ENCODE measurements at regions not wholly inside any gene's neighbourhood (a gene's known extent, or its start where the extent isn't known, plus 50 kb on each side); places are given as distances from the start of the nearest gene placed in this dataset.
"Not testable (repeated sequence)": the region's sequence is repeated elsewhere in the genome, so short reads cannot be mapped to it uniquely, and the experiment has no call there.

GRCh38 chr6:141401851-141402250 lies 730.9 kb upstream of the GJE1 start:
- Mint-ChIP-seq H3K4me1 (ENCODE audit: low read depth) (no peaks in the 10 kb centered on the region), H3K27me3 (no peaks in the 10 kb centered on the region), H3K27ac (no peak overlapping the region), H3K9me3 (no peaks in the 10 kb centered on the region), H3K4me3 (no peak overlapping the region), H3K36me3 (ENCODE audit: low read depth) (no peaks in the 10 kb centered on the region)
- intact Hi-C loops (cut with micrococcal nuclease) = no loop called here

- H3K27me3 Mint-ChIP-seq = no peaks in the 10 kb centered on the region
- no peak overlapping the region for H3K27ac Mint-ChIP-seq
- no peaks in the 10 kb centered on the region for H3K36me3 Mint-ChIP-seq (ENCODE audit: low read depth)
- intact Hi-C loops (cut with micrococcal nuclease) = no loop called here
- no peaks in the 10 kb centered on the region for H3K9me3 Mint-ChIP-seq
- no peak overlapping the region for H3K4me3 Mint-ChIP-seq
- no peaks in the 10 kb centered on the region for H3K4me1 Mint-ChIP-seq (ENCODE audit: low read depth)
Measured at GRCh38 chr6:141401168-141401567, 731.6 kb upstream of the GJE1 start.

- intact Hi-C loops (cut with micrococcal nuclease) = no loop called here
- Mint-ChIP-seq H3K9me3 (peaks cover 14% of the 10 kb centered on the region), H3K4me1 (ENCODE audit: low read depth) (no peaks in the 10 kb centered on the region), H3K27me3 (no peaks in the 10 kb centered on the region), H3K4me3 (no peak overlapping the region), H3K36me3 (ENCODE audit: low read depth) (no peaks in the 10 kb centered on the region), H3K27ac (no peak overlapping the region)
Measured at GRCh38 chr6:141398949-141399348, 733.8 kb upstream of the GJE1 start.

- Mint-ChIP-seq H3K27ac (no peak overlapping the region), H3K27me3 (no peaks in the 10 kb centered on the region), H3K4me1 (ENCODE audit: low read depth) (no peaks in the 10 kb centered on the region), H3K36me3 (ENCODE audit: low read depth) (no peaks in the 10 kb centered on the region), H3K4me3 (no peak overlapping the region), H3K9me3 (peaks cover 21% of the 10 kb centered on the region)
- intact Hi-C loops (cut with micrococcal nuclease) = no loop called here
Measured at GRCh38 chr6:141395443-141396008, 737.2 kb upstream of the GJE1 start.

GRCh38 chr6:141394565-141395051 lies 738.1 kb upstream of the GJE1 start:
- no peaks in the 10 kb centered on the region for H3K36me3 Mint-ChIP-seq (ENCODE audit: low read depth)
- H3K27ac Mint-ChIP-seq = no peak overlapping the region
- no peaks in the 10 kb centered on the region for H3K27me3 Mint-ChIP-seq
- no peaks in the 10 kb centered on the region for H3K4me1 Mint-ChIP-seq (ENCODE audit: low read depth)
- H3K4me3 Mint-ChIP-seq = no peak overlapping the region
- H3K9me3 Mint-ChIP-seq = peaks cover 21% of the 10 kb centered on the region
- intact Hi-C loops (cut with micrococcal nuclease) = no loop called here

GRCh38 chr6:141394125-141394536 lies 738.6 kb upstream of the GJE1 start:
- intact Hi-C loops (cut with micrococcal nuclease) = no loop called here
- H3K36me3 Mint-ChIP-seq (ENCODE audit: low read depth) = no peaks in the 10 kb centered on the region
- no peak overlapping the region for H3K27ac Mint-ChIP-seq
- H3K9me3 Mint-ChIP-seq = peaks cover 21% of the 10 kb centered on the region
- H3K4me1 Mint-ChIP-seq (ENCODE audit: low read depth) = no peaks in the 10 kb centered on the region
- H3K27me3 Mint-ChIP-seq = no peaks in the 10 kb centered on the region
- no peak overlapping the region for H3K4me3 Mint-ChIP-seq

GRCh38 chr6:141393405-141394124 lies 739.2 kb upstream of the GJE1 start:
- H3K27ac Mint-ChIP-seq = no peak overlapping the region
- H3K9me3 Mint-ChIP-seq = peaks cover 21% of the 10 kb centered on the region
- H3K4me3 Mint-ChIP-seq = no peak overlapping the region
- no peaks in the 10 kb centered on the region for H3K27me3 Mint-ChIP-seq
- no peaks in the 10 kb centered on the region for H3K36me3 Mint-ChIP-seq (ENCODE audit: low read depth)
- no peaks in the 10 kb centered on the region for H3K4me1 Mint-ChIP-seq (ENCODE audit: low read depth)
- intact Hi-C loops (cut with micrococcal nuclease) = no loop called here

GRCh38 chr6:141391135-141391534 lies 741.6 kb upstream of the GJE1 start:
- H3K36me3 Mint-ChIP-seq (ENCODE audit: low read depth); H3K27me3 Mint-ChIP-seq; H3K4me1 Mint-ChIP-seq (ENCODE audit: low read depth); H3K4me3 Mint-ChIP-seq; H3K27ac Mint-ChIP-seq; intact Hi-C loops (cut with micrococcal nuclease): not testable (repeated sequence)
- peaks cover 29% of the 10 kb centered on the region for H3K9me3 Mint-ChIP-seq

GRCh38 chr6:141388666-141389065 lies 744.1 kb upstream of the GJE1 start:
- Mint-ChIP-seq H3K36me3 (ENCODE audit: low read depth) (no peaks in the 10 kb centered on the region), H3K9me3 (peaks cover 12% of the 10 kb centered on the region), H3K4me1 (ENCODE audit: low read depth) (no peaks in the 10 kb centered on the region), H3K27me3 (no peaks in the 10 kb centered on the region), H3K27ac (no peak overlapping the region), H3K4me3 (no peak overlapping the region)
- intact Hi-C loops (cut with micrococcal nuclease) = no loop called here

- Mint-ChIP-seq H3K36me3 (ENCODE audit: low read depth) (no peaks in the 10 kb centered on the region), H3K27me3 (no peaks in the 10 kb centered on the region), H3K4me1 (ENCODE audit: low read depth) (no peaks in the 10 kb centered on the region), H3K27ac (no peak overlapping the region), H3K4me3 (no peak overlapping the region), H3K9me3 (no peaks in the 10 kb centered on the region)
- intact Hi-C loops (cut with micrococcal nuclease) = no loop called here
Measured at GRCh38 chr6:141370438-141370837, 762.3 kb upstream of the GJE1 start.

GRCh38 chr6:141366796-141367195 lies 765.9 kb upstream of the GJE1 start:
- H3K9me3 Mint-ChIP-seq; H3K4me3 Mint-ChIP-seq; H3K27ac Mint-ChIP-seq; H3K4me1 Mint-ChIP-seq (ENCODE audit: low read depth); intact Hi-C loops (cut with micrococcal nuclease); H3K36me3 Mint-ChIP-seq (ENCODE audit: low read depth); H3K27me3 Mint-ChIP-seq: not testable (repeated sequence)

- no peak overlapping the region for H3K4me3 Mint-ChIP-seq
- H3K9me3 Mint-ChIP-seq = peaks cover 2% of the 10 kb centered on the region
- no peaks in the 10 kb centered on the region for H3K4me1 Mint-ChIP-seq (ENCODE audit: low read depth)
- H3K27ac Mint-ChIP-seq = no peak overlapping the region
- intact Hi-C loops (cut with micrococcal nuclease) = no loop called here
- no peaks in the 10 kb centered on the region for H3K36me3 Mint-ChIP-seq (ENCODE audit: low read depth)
- H3K27me3 Mint-ChIP-seq = no peaks in the 10 kb centered on the region
Measured at GRCh38 chr6:141364694-141365093, 768.0 kb upstream of the GJE1 start.

- Mint-ChIP-seq H3K27ac (no peak overlapping the region), H3K4me1 (ENCODE audit: low read depth) (no peaks in the 10 kb centered on the region), H3K27me3 (no peaks in the 10 kb centered on the region), H3K36me3 (ENCODE audit: low read depth) (no peaks in the 10 kb centered on the region), H3K4me3 (no peak overlapping the region), H3K9me3 (peaks cover 7% of the 10 kb centered on the region)
- intact Hi-C loops (cut with micrococcal nuclease) = no loop called here
Measured at GRCh38 chr6:141364232-141364631, 768.5 kb upstream of the GJE1 start.

GRCh38 chr6:141361559-141361958 lies 771.2 kb upstream of the GJE1 start:
- H3K4me1 Mint-ChIP-seq (ENCODE audit: low read depth) = no peaks in the 10 kb centered on the region
- no peak overlapping the region for H3K27ac Mint-ChIP-seq
- H3K27me3 Mint-ChIP-seq = no peaks in the 10 kb centered on the region
- intact Hi-C loops (cut with micrococcal nuclease) = no loop called here
- no peak overlapping the region for H3K4me3 Mint-ChIP-seq
- H3K9me3 Mint-ChIP-seq = peaks cover 16% of the 10 kb centered on the region
- H3K36me3 Mint-ChIP-seq (ENCODE audit: low read depth) = no peaks in the 10 kb centered on the region

- H3K27me3 Mint-ChIP-seq = no peaks in the 10 kb centered on the region
- no peaks in the 10 kb centered on the region for H3K36me3 Mint-ChIP-seq (ENCODE audit: low read depth)
- H3K4me1 Mint-ChIP-seq (ENCODE audit: low read depth) = no peaks in the 10 kb centered on the region
- H3K4me3 Mint-ChIP-seq = no peak overlapping the region
- peaks cover 16% of the 10 kb centered on the region for H3K9me3 Mint-ChIP-seq
- H3K27ac Mint-ChIP-seq = no peak overlapping the region
- intact Hi-C loops (cut with micrococcal nuclease) = no loop called here
Measured at GRCh38 chr6:141359953-141360352, 772.8 kb upstream of the GJE1 start.

Data from dendritic cell treated with granulocyte-macrophage colony-stimulating factor and Interleukin-4, amounts not matched to agents 40 ng/mL and 50 ng/mL, for 4 days (primary cell).